ENCODE measurements at regions not wholly inside any gene's neighbourhood (a gene's known extent, or its start where the extent isn't known, plus 50 kb on each side); places are given as distances from the start of the nearest gene placed in this dataset.
"Not testable (repeated sequence)": the region's sequence is repeated elsewhere in the genome, so short reads cannot be mapped to it uniquely, and the experiment has no call there.

GRCh38 chrX:39493168-39493567 is 604.6 kb downstream of the BCOR start:
- Mint-ChIP-seq H3K4me1 (peaks cover 0 to 4% of the 10 kb centered on the region in 2 experiments; a peak in 3 of 4 replicates), H3K27ac (no peak overlapping the region), H3K4me3 (no peak overlapping the region; a peak in 1 of 5 replicates), H3K27me3 (ENCODE audit: low read depth) (peaks cover 2% of the 10 kb centered on the region), H3K9me3 (peaks cover 56 to 69% of the 10 kb centered on the region in 2 experiments), H3K36me3 (ENCODE audit: insufficient read depth in 1 of 3, low read depth in 3 of 3) (peaks cover 0 to 3% (median 1%) of the 10 kb centered on the region in 3 experiments; a peak in 3 of 7 replicates)
- no peaks in the 10 kb centered on the region; the same call in 1 of the 2 replicates for H3K4me1 ChIP-seq (ENCODE audit: insufficient read depth, low read length)
- H4K91ac ChIP-seq (ENCODE audit: insufficient read length, low read depth, low read length) = no peak overlapping the region
- H4K5ac ChIP-seq (ENCODE audit: insufficient read length, low read depth, low read length) = no peak overlapping the region
- no peak overlapping the region for H3K27ac ChIP-seq (ENCODE audit: insufficient read length, low read depth, low read length)
- no peaks in the 10 kb centered on the region for H3K23me2 ChIP-seq (ENCODE audit: insufficient read length, low read depth, low read length, poor library complexity, severe bottlenecking)
- H3K18ac ChIP-seq (ENCODE audit: insufficient read length, low read depth, low read length) = no peak overlapping the region
- no peaks in the 10 kb centered on the region for H3K9me3 ChIP-seq (ENCODE audit: control insufficient read depth, low read depth, low read length)
- no peak overlapping the region for H3K56ac ChIP-seq (ENCODE audit: insufficient read length, low read depth, low read length)
- no peak overlapping the region for H2BK120ac ChIP-seq (ENCODE audit: low read depth, low read length, poor library complexity, severe bottlenecking)
- H2BK15ac ChIP-seq (ENCODE audit: low read depth, low read length) = no peak overlapping the region
- no peak overlapping the region for H2BK12ac ChIP-seq (ENCODE audit: insufficient read length, low read depth, low read length)
- H3K4ac ChIP-seq (ENCODE audit: low read depth, low read length) = no peak overlapping the region
- DNase-seq = no peak
- H3K79me1 ChIP-seq (ENCODE audit: insufficient read depth, low read depth, low read length, poor library complexity, severe bottlenecking) = no peaks in the 10 kb centered on the region
- H3K4me2 ChIP-seq (ENCODE audit: insufficient read depth, insufficient read length, low read length) = no peak overlapping the region
- no peaks in the 10 kb centered on the region for H4K20me1 ChIP-seq (ENCODE audit: control insufficient read depth, insufficient read depth, insufficient read length)
- no peak overlapping the region for H2AK5ac ChIP-seq (ENCODE audit: insufficient read length, low read length)
- no peaks in the 10 kb centered on the region for H3K79me2 ChIP-seq (ENCODE audit: insufficient read depth, low read length)
- H3K27me3 ChIP-seq (ENCODE audit: insufficient read depth, low read length) = no peaks in the 10 kb centered on the region
- no peak overlapping the region for H2AFZ ChIP-seq (ENCODE audit: low read length)
- H3K9ac ChIP-seq (ENCODE audit: extremely low read depth, insufficient read length, low read length) = no peak overlapping the region
- no peak overlapping the region for H3K23ac ChIP-seq (ENCODE audit: insufficient read length, low read depth, low read length)
- H2BK20ac ChIP-seq (ENCODE audit: low read depth, low read length, poor library complexity, severe bottlenecking) = no peak overlapping the region
- no peak overlapping the region for H3K14ac ChIP-seq (ENCODE audit: insufficient read depth, low read length)
- no peak for TF ChIP-seq CTCF (conservative IDR thresholded peaks at IDR 0.05)
- H3T11ph ChIP-seq (ENCODE audit: low read length) = no peak overlapping the region
- no peak overlapping the region for H4K8ac ChIP-seq (replicated peaks; ENCODE audit: insufficient read length, low read depth, low read length)
- no peak overlapping the region for H2BK5ac ChIP-seq (ENCODE audit: insufficient read length, low read length)
- no CpG with 5 or more reads among the region's 1 CpG for WGBS (ENCODE audit: extremely low coverage, insufficient read length, low lambda C conversion rate)

- peaks cover 54 to 64% of the 10 kb centered on the region in 2 experiments for H3K9me3 Mint-ChIP-seq
- H2AFZ ChIP-seq (ENCODE audit: low read length) = not testable (repeated sequence)
Observed at GRCh38 chrX:39497117-39497516, 600.6 kb downstream of the BCOR start.

More at GRCh38 chrX:39497117-39497516, 600.6 kb downstream of the BCOR start:
- not testable (repeated sequence) for H4K8ac ChIP-seq (replicated peaks; ENCODE audit: insufficient read length, low read depth, low read length); H3K4me1 Mint-ChIP-seq; H3T11ph ChIP-seq (ENCODE audit: low read length); H3K4me1 ChIP-seq (ENCODE audit: insufficient read depth, low read length); H3K56ac ChIP-seq (ENCODE audit: insufficient read length, low read depth, low read length); H2BK20ac ChIP-seq (ENCODE audit: low read depth, low read length, poor library complexity, severe bottlenecking); DNase-seq; H2BK12ac ChIP-seq (ENCODE audit: insufficient read length, low read depth, low read length); H3K23me2 ChIP-seq (ENCODE audit: insufficient read length, low read depth, low read length, poor library complexity, severe bottlenecking); H3K18ac ChIP-seq (ENCODE audit: insufficient read length, low read depth, low read length); H3K14ac ChIP-seq (ENCODE audit: insufficient read depth, low read length); H3K4me2 ChIP-seq (ENCODE audit: insufficient read depth, insufficient read length, low read length); H4K91ac ChIP-seq (ENCODE audit: insufficient read length, low read depth, low read length); H3K4me3 Mint-ChIP-seq; H2AK5ac ChIP-seq (ENCODE audit: insufficient read length, low read length); H2BK15ac ChIP-seq (ENCODE audit: low read depth, low read length); H3K27ac Mint-ChIP-seq; H4K5ac ChIP-seq (ENCODE audit: insufficient read length, low read depth, low read length); H2BK5ac ChIP-seq (ENCODE audit: insufficient read length, low read length); H3K27ac ChIP-seq (ENCODE audit: insufficient read length, low read depth, low read length); H3K27me3 Mint-ChIP-seq (ENCODE audit: low read depth); H3K36me3 Mint-ChIP-seq (ENCODE audit: insufficient read depth in 1 of 3, low read depth in 3 of 3); H3K9ac ChIP-seq (ENCODE audit: extremely low read depth, insufficient read length, low read length); H3K4ac ChIP-seq (ENCODE audit: low read depth, low read length); H2BK120ac ChIP-seq (ENCODE audit: low read depth, low read length, poor library complexity, severe bottlenecking); H3K79me2 ChIP-seq (ENCODE audit: insufficient read depth, low read length); H3K27me3 ChIP-seq (ENCODE audit: insufficient read depth, low read length); H3K23ac ChIP-seq (ENCODE audit: insufficient read length, low read depth, low read length); H3K79me1 ChIP-seq (ENCODE audit: insufficient read depth, low read depth, low read length, poor library complexity, severe bottlenecking); H3K9me3 ChIP-seq (ENCODE audit: control insufficient read depth, low read depth, low read length); H4K20me1 ChIP-seq (ENCODE audit: control insufficient read depth, insufficient read depth, insufficient read length)
- WGBS (ENCODE audit: extremely low coverage, insufficient read length, low lambda C conversion rate) = no CpG with 5 or more reads among the region's 4 CpGs

Data from H9 (cell line).